Hepatocyte (in vitro differentiated cells): ENCODE measurements at regions not wholly inside any gene's neighbourhood (a gene's known extent, or its start where the extent isn't known, plus 50 kb on each side); places are given as distances from the start of the nearest gene placed in this dataset.
A peak's percentile ranks its signal among the peaks of the same experiment; 100 is the strongest.
"Not testable (repeated sequence)": the region's sequence is repeated elsewhere in the genome, so short reads cannot be mapped to it uniquely, and the experiment has no call there.

Source experiments
- DNase-seq: peaks from one replicate; pipeline ENCODE4 v3.0.0-alpha.2; 2016; ENCODE audit warnings: low spot score
- H2AFZ ChIP-seq: fragments of 200-600 bp; sonication (generic); 2 replicates; pipeline ENCODE4 v1.6.0; 2016; ENCODE audit warnings: antibody characterized with exemption, mild to moderate bottlenecking
- H3K27ac ChIP-seq: fragments of 200-600 bp; sonication (generic); 2 replicates; pipeline ENCODE4 v1.5.1; 2016; ENCODE audit warnings: mild to moderate bottlenecking
- H3K27me3 ChIP-seq: fragments of 200-600 bp; sonication (generic); 2 replicates; pipeline ENCODE4 v1.6.1; 2016
- H3K36me3 ChIP-seq: fragments of 200-600 bp; sonication (generic); replicated peaks from 2 replicates; pipeline ENCODE4 v1.5.1; 2016; ENCODE audit warnings: low read depth; ENCODE audit not compliant: insufficient read depth
- H3K4me1 ChIP-seq: fragments of 200-600 bp; sonication (generic); 2 replicates; pipeline ENCODE4 v1.5.1; 2016; ENCODE audit warnings: mild to moderate bottlenecking, moderate library complexity; ENCODE audit not compliant: insufficient read depth
- H3K4me2 ChIP-seq: fragments of 200-600 bp; sonication (generic); 2 replicates; pipeline ENCODE4 v1.6.0; 2016
- H3K4me3 ChIP-seq: fragments of 200-600 bp; sonication (generic); 2 replicates; pipeline ENCODE4 v1.5.1; 2016; ENCODE audit warnings: mild to moderate bottlenecking
- H3K79me2 ChIP-seq: fragments of 200-600 bp; sonication (generic); 2 replicates; pipeline ENCODE4 v1.6.0; 2017; ENCODE audit warnings: mild to moderate bottlenecking
- H3K9me2 ChIP-seq: fragments of 200-600 bp; sonication (generic); replicated peaks from 2 replicates; pipeline ENCODE4 v1.6.0; 2017; ENCODE audit warnings: mild to moderate bottlenecking; ENCODE audit not compliant: insufficient read depth
- H3K9me3 ChIP-seq: fragments of 200-600 bp; sonication (generic); 2 replicates; pipeline ENCODE4 v1.5.1; 2016; ENCODE audit warnings: low read depth, mild to moderate bottlenecking
- H4K20me1 ChIP-seq: fragments of 200-600 bp; sonication (generic); 2 replicates; pipeline ENCODE4 v1.6.0; 2016; ENCODE audit warnings: mild to moderate bottlenecking; ENCODE audit not compliant: insufficient read depth, poor library complexity, severe bottlenecking
- CTCF ChIP-seq: fragments of 200-600 bp; sonication (generic); IDR thresholded peaks from 2 replicates; pipeline ENCODE4 v1.5.1; 2016; ENCODE audit warnings: antibody characterized with exemption, mild to moderate bottlenecking; ENCODE audit not compliant: poor library complexity
- EZH2 ChIP-seq: fragments of 200-600 bp; sonication (generic); IDR thresholded peaks from 2 replicates; pipeline ENCODE4 v1.6.1; 2016; ENCODE audit warnings: antibody characterized with exemption, mild to moderate bottlenecking, borderline replicate concordance
- EZH2phosphoT487 ChIP-seq: fragments of 200-600 bp; sonication (generic); IDR thresholded peaks from one replicate; pipeline ENCODE4 v1.6.1; 2018; ENCODE audit warnings: antibody characterized with exemption, mild to moderate bottlenecking, low read depth, moderate library complexity; ENCODE audit not compliant: unreplicated experiment, severe bottlenecking
- WGBS: methylation state at CpG from one replicate; pipeline ENCODE4 v1.1.6; 2016; ENCODE audit warnings: low lambda C conversion rate; ENCODE audit errors: missing lambda C conversion rate; 5-methylcytosine and 5-hydroxymethylcytosine counted together

DNA sequence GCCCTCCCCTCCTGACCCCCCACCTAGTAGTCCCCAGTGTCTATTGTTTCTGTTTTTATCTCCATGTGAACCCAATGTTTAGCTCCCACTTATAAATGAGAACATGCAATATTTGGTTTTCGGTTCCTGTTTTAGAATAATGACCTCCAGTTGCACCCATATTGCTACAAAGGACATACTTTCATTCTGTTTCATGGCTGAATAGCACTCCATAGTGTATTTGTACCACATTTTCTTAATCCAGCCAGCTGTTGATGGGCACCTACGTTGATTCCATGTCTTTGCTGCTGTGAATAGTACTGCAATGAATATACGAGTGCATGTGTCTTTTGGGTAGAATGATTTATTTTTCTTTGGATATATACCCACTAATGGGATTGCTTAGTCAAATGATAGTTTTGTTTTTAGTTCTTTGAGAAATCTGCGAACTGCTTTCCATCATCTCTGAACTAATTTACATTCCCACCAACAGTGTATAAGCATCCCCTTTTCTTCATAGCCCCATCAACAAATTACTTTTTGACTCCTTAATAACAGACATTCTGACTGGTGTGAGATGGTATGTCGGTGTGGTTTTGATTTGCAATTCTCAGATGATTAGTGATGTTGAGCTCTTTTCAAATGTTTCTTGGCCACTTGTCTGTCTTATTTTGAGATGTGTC lies 128.4 kb upstream of the PHYHIPL start:
- Histone ChIP-seq H3K27ac (no peak overlapping the region), H3K9me3 (no peaks in the 10 kb centered on the region), H4K20me1 (no peaks in the 10 kb centered on the region), H2AFZ (no peak overlapping the region), H3K27me3 (no peaks in the 10 kb centered on the region), H3K4me3 (no peak overlapping the region), H3K4me1 (no peaks in the 10 kb centered on the region), H3K4me2 (no peak overlapping the region), H3K79me2 (no peaks in the 10 kb centered on the region), H3K36me3 (no peaks in the 10 kb centered on the region), H3K9me2 (no peaks in the 10 kb centered on the region)
- no peak for DNase-seq
- 95% methylated on average over 5 of the region's 5 CpGs for WGBS
- TF ChIP-seq EZH2phosphoT487: no peak

- 90% methylated on average over 2 of the region's 2 CpGs for WGBS
- not testable (repeated sequence) for H3K36me3 ChIP-seq, H3K9me3 ChIP-seq, H3K79me2 ChIP-seq, H3K4me2 ChIP-seq, H3K27me3 ChIP-seq, H4K20me1 ChIP-seq, H3K4me1 ChIP-seq, H3K27ac ChIP-seq, DNase-seq, H2AFZ ChIP-seq, H3K9me2 ChIP-seq, H3K4me3 ChIP-seq
Observed at GRCh38 chr10:59053502-59053901, 122.9 kb upstream of the PHYHIPL start.

- WGBS: 76% methylated on average over 2 of the region's 2 CpGs
- DNase-seq: no peak
- H3K27ac ChIP-seq: peak overlapping the region; percentile 30
- H3K4me2 ChIP-seq: no peak overlapping the region
- H3K36me3 ChIP-seq: no peaks in the 10 kb centered on the region
- no peaks in the 10 kb centered on the region for H3K9me2 ChIP-seq
- H2AFZ ChIP-seq: no peak overlapping the region
- H3K79me2 ChIP-seq: no peaks in the 10 kb centered on the region
- no peaks in the 10 kb centered on the region for H3K4me1 ChIP-seq
- H4K20me1 ChIP-seq: no peaks in the 10 kb centered on the region
- H3K27me3 ChIP-seq: no peaks in the 10 kb centered on the region
- H3K4me3 ChIP-seq: no peak overlapping the region
- H3K9me3 ChIP-seq: no peaks in the 10 kb centered on the region
- TF ChIP-seq EZH2 (no peak), EZH2phosphoT487 (no peak), CTCF (no peak)
Observed at GRCh38 chr10:59055045-59055444, 121.4 kb upstream of the PHYHIPL start.

DNA sequence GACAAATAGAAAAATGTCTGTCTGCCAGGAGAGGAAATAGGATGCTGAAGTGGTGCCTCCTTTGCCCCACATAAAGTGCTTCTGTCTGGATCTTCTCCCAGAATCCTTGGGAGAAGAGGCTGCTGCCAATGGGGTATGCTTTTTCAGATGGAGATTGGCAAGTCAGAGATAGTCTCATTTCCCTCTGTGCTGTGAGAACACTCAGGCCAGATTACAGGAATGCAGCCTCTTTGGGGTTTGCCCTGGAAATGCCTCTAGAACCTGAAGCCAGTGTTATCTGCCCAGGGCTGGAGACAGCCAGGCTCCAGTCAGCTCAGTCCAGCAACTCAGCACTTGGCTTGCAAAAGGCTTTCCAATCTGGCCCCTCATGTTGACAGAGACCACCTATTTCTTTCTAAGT lies 119.1 kb upstream of the PHYHIPL start:
- Histone ChIP-seq H3K9me2 (no peaks in the 10 kb centered on the region), H2AFZ (no peak overlapping the region), H4K20me1 (no peaks in the 10 kb centered on the region), H3K27ac (no peak overlapping the region), H3K27me3 (no peaks in the 10 kb centered on the region), H3K9me3 (no peaks in the 10 kb centered on the region), H3K4me3 (no peak overlapping the region), H3K79me2 (no peaks in the 10 kb centered on the region), H3K4me1 (no peaks in the 10 kb centered on the region), H3K4me2 (no peak overlapping the region), H3K36me3 (no peaks in the 10 kb centered on the region)
- TF ChIP-seq EZH2: no peak
- no peak for TF ChIP-seq EZH2phosphoT487
- TF ChIP-seq CTCF: no peak
- no peak for DNase-seq

GRCh38 chr10:59060852-59061251 lies 115.6 kb upstream of the PHYHIPL start:
- TF ChIP-seq CTCF: no peak
- no peak for TF ChIP-seq EZH2phosphoT487
- no peak for TF ChIP-seq EZH2
- Histone ChIP-seq H3K4me1 (no peaks in the 10 kb centered on the region), H3K4me2 (no peak overlapping the region), H2AFZ (no peak overlapping the region), H3K27ac (no peak overlapping the region), H3K79me2 (no peaks in the 10 kb centered on the region), H3K27me3 (no peaks in the 10 kb centered on the region), H3K9me3 (no peaks in the 10 kb centered on the region), H4K20me1 (no peaks in the 10 kb centered on the region), H3K9me2 (no peaks in the 10 kb centered on the region), H3K36me3 (no peaks in the 10 kb centered on the region), H3K4me3 (no peak overlapping the region)
- no peak for DNase-seq
- 97% methylated on average over 1 of the region's 1 CpG for WGBS
